HCT116 (cell line): ENCODE measurements at regions not wholly inside any gene's neighbourhood (a gene's known extent, or its start where the extent isn't known, plus 50 kb on each side); places are given as distances from the start of the nearest gene placed in this dataset.

Experiments used
- ATAC-seq: fragments of 200-7000 bp; cut with Tn5 transposase; 2 replicates; pipeline ENCODE4 v1.9.1; 2020; ENCODE audit warnings: mild to moderate bottlenecking, moderate library complexity
- BruUV-seq: library from RNA; stranded (reverse); fragments of 400-500 nt; replicated peaks from 2 replicates; lab custom pipeline; 2021; lab: Mats Ljungman, UMichigan
- CTCF ChIA-PET: fragments of 300-600 bp; sonication (Branson Sonifier 250); formaldehyde crosslinking; loops from one replicate; lab custom pipeline; 2021; ENCODE audit warnings: antibody characterized with exemption; lab: Charles Lee
- POLR2A ChIA-PET: fragments of 300-600, 350-600 bp; sonication (Branson Sonifier 250); formaldehyde crosslinking; loops from one replicate; lab custom pipeline; 2021; ENCODE audit warnings: antibody characterized with exemption; lab: Charles Lee
- RAD21 ChIA-PET, 2 experiments: fragments of 300-600 bp; sonication (Branson Sonifier 250); formaldehyde crosslinking; loops; one replicate each; lab custom pipeline; 2023; ENCODE audit warnings: low total read pairs in 2 of 2; ENCODE audit not compliant: uncharacterized antibody in 2 of 2, unreplicated experiment in 2 of 2, low non-redundant PET in 1 of 2; lab: Charles Lee
- DNase-seq: peaks from one replicate; pipeline ENCODE4 v3.0.0-alpha.2; 2010; ENCODE audit warnings: low read depth, low spot score
- H2AFZ ChIP-seq: fragments of 200-600 bp; shearing (Covaris generic), sonication (generic); 2 replicates; pipeline ENCODE4 v1.6.1; 2017; ENCODE audit warnings: low read depth, mixed run types, mixed read lengths, antibody characterized with exemption, low read length; ENCODE audit not compliant: poor library complexity, severe bottlenecking
- H3K27ac ChIP-seq: 2 replicates; pipeline ENCODE4 v1.5.1; 2012; ENCODE audit warnings: low read depth, low read length
- H3K27me3 ChIP-seq: fragments of 200-600 bp; sonication (generic); 2 replicates; pipeline ENCODE4 v1.6.1; 2016; ENCODE audit warnings: mixed run types, low read length, mixed read lengths; ENCODE audit not compliant: insufficient read depth
- H3K36me3 ChIP-seq, 2 experiments: fragments of 200-500 bp in 1 of 2; fragments of 200-600 bp in 1 of 2; sonication (Bioruptor generic) in 1 of 2; sonication (generic) in 1 of 2; 2 replicates each; pipeline versions ENCODE4 v1.5.1 to v1.6.1; 2014 to 2016; ENCODE audit warnings: low read length in 2 of 2, inconsistent platforms in 1 of 2, mixed read lengths in 1 of 2, mixed run types in 1 of 2; ENCODE audit not compliant: insufficient read depth in 2 of 2, control insufficient read depth in 1 of 2
- H3K4me1 ChIP-seq, 2 experiments: fragments of 200-600 bp in 1 of 2; sonication (generic) in 1 of 2; 2 replicates each; pipeline versions ENCODE4 v1.5.1 to v1.6.1; 2012 to 2017; ENCODE audit warnings: low read length in 2 of 2, inconsistent platforms in 1 of 2, mild to moderate bottlenecking in 1 of 2, mixed read lengths in 1 of 2, mixed run types in 1 of 2, moderate library complexity in 1 of 2; ENCODE audit not compliant: insufficient read depth in 2 of 2, control insufficient read depth in 1 of 2
- H3K4me2 ChIP-seq: fragments of 200-600 bp; sonication (generic); 2 replicates; pipeline ENCODE4 v1.6.1; 2017; ENCODE audit warnings: mixed run types, low read length, mixed read lengths
- H3K4me3 ChIP-seq, 2 experiments: fragments of 200-600 bp in 1 of 2; sonication (generic) in 1 of 2; replicated peaks in 1 of 2; 2 replicates each; pipeline ENCODE4 v1.5.1; 2011 to 2016; ENCODE audit warnings: low read length in 2 of 2, control low read depth in 1 of 2, low read depth in 1 of 2, mild to moderate bottlenecking in 1 of 2, mixed read lengths in 1 of 2, mixed run types in 1 of 2
- H3K79me2 ChIP-seq: fragments of 200-600 bp; sonication (generic); 2 replicates; pipeline ENCODE4 v1.6.1; 2017; ENCODE audit warnings: mild to moderate bottlenecking, mixed run types, low read length, moderate library complexity, mixed read lengths; ENCODE audit not compliant: insufficient read depth
- H3K9ac ChIP-seq: fragments of 200-600 bp; sonication (generic); 2 replicates; pipeline ENCODE4 v1.6.1; 2016; ENCODE audit warnings: low read length, mixed read lengths
- H3K9me2 ChIP-seq: fragments of 200-600 bp; sonication (generic), shearing (Covaris generic); 2 replicates; pipeline ENCODE4 v1.6.1; 2017; ENCODE audit warnings: mixed run types, mild to moderate bottlenecking, moderate library complexity; ENCODE audit not compliant: insufficient read depth
- H3K9me3 ChIP-seq, 2 experiments: fragments of 200-500 bp in 1 of 2; fragments of 200-600 bp in 1 of 2; sonication (Bioruptor generic) in 1 of 2; sonication (generic) in 1 of 2; 2 replicates each; pipeline ENCODE4 v1.6.1; 2014 to 2017; ENCODE audit warnings: low read length in 2 of 2, mixed read lengths in 2 of 2, inconsistent platforms in 1 of 2, low read depth in 1 of 2, mild to moderate bottlenecking in 1 of 2, mixed run types in 1 of 2, moderate library complexity in 1 of 2; ENCODE audit not compliant: control insufficient read depth in 1 of 2, insufficient read depth in 1 of 2
- H4K20me1 ChIP-seq: fragments of 200-600 bp; sonication (generic), shearing (Covaris generic); 2 replicates; pipeline ENCODE4 v1.6.1; 2017; ENCODE audit warnings: mixed run types, mild to moderate bottlenecking, moderate library complexity; ENCODE audit not compliant: insufficient read depth
- CEBPB ChIP-seq: IDR thresholded peaks from 2 replicates; pipeline ENCODE4 v1.6.1; 2012; ENCODE audit warnings: low read depth
- EZH2phosphoT487 ChIP-seq: fragments of 200-600 bp; IDR thresholded peaks from 2 replicates; pipeline ENCODE4 v1.6.1; 2018; ENCODE audit warnings: antibody characterized with exemption, borderline replicate concordance
- MAX ChIP-seq: IDR thresholded peaks from 2 replicates; pipeline ENCODE4 v1.6.1; 2012
- POLR2A ChIP-seq: IDR thresholded peaks from 2 replicates; pipeline ENCODE4 v1.7.0; 2011; ENCODE audit warnings: borderline replicate concordance; ENCODE audit not compliant: insufficient read depth, insufficient read length; ENCODE audit errors: extremely low read depth
- POLR2AphosphoS5 ChIP-seq: IDR thresholded peaks from 2 replicates; pipeline ENCODE4 v1.6.1; 2011; ENCODE audit warnings: mild to moderate bottlenecking, low read depth, low read length, moderate library complexity
- RAD21 ChIP-seq: IDR thresholded peaks from 2 replicates; pipeline ENCODE4 v1.6.1; 2012; ENCODE audit warnings: low read depth, mild to moderate bottlenecking
- SIN3A ChIP-seq: IDR thresholded peaks from 2 replicates; pipeline ENCODE4 v1.6.1; 2012; ENCODE audit warnings: low read depth
- TCF7L2 ChIP-seq: IDR thresholded peaks from 2 replicates; pipeline ENCODE4 v1.7.0; 2011; ENCODE audit warnings: borderline replicate concordance, inconsistent platforms; ENCODE audit not compliant: insufficient read depth, insufficient read length; ENCODE audit errors: extremely low read depth
- intact Hi-C: fragments of 100-400 bp; cut with micrococcal nuclease; formaldehyde crosslinking; loops from 2 replicates; pipeline ENCODE4 v1.10.0; 2022
- TF ChIP-seq, protein P1 (sequence below): IDR thresholded peaks from 2 replicates; pipeline ENCODE4 v1.6.1; 2012

DNA sequence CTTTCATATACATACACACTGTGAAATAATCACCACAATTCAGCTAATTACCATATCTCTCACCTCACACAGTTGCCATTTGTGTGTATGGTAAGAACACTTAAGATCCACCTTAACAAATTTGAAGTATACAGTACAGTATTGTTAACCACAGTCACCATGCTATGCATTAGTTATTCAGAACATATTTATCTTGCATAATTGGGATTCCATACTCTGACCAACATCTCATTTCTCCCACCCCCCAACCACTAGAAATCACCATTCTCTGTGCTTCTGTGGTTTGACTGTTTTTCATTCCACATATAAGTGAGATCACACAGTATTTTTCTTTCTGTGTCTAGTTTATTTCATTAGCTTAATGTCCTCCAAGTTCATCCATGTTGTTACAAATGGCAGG lies 247.7 kb upstream of the CTNNB1 start (continued):
- TF ChIP-seq CEBPB, result no peak

GRCh38 chr3:40961104-40961857 lies 238.0 kb upstream of the CTNNB1 start:
- POLR2A ChIA-PET, result no interaction called here
- no peak overlapping the region for H3K4me2 ChIP-seq
- CTCF ChIA-PET, result no interaction called here
- intact Hi-C loops, result no loop called here
- no peaks in the 10 kb centered on the region for H3K36me3 ChIP-seq
- H2AFZ ChIP-seq, result no peak overlapping the region
- H3K9ac ChIP-seq, result no peak overlapping the region
- H3K27me3 ChIP-seq, result no peaks in the 10 kb centered on the region
- H3K9me2 ChIP-seq, result no peaks in the 10 kb centered on the region
- ATAC-seq (no peak), DNase-seq (no peak)
- no peak overlapping the region for H3K27ac ChIP-seq
- no peaks in the 10 kb centered on the region for H4K20me1 ChIP-seq
- 0 out of 4 replicates have a peak, but pooled peaks cover 0 to 4% of the 10 kb centered on the region in 2 experiments for H3K9me3 ChIP-seq
- H3K4me1 ChIP-seq, result no peaks in the 10 kb centered on the region
- TF ChIP-seq RAD21, result no peak
- TF ChIP-seq POLR2A, result no peak
- TF ChIP-seq, protein P1, sequence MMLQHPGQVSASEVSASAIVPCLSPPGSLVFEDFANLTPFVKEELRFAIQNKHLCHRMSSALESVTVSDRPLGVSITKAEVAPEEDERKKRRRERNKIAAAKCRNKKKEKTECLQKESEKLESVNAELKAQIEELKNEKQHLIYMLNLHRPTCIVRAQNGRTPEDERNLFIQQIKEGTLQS, result no peak
- no peak for TF ChIP-seq EZH2phosphoT487
- no peak for TF ChIP-seq TCF7L2
- no peak for TF ChIP-seq SIN3A
- TF ChIP-seq MAX, result no peak
- TF ChIP-seq POLR2AphosphoS5, result no peak
- H3K4me3 ChIP-seq, result no peak overlapping the region
- RAD21 ChIA-PET, result no interaction called here
- H3K79me2 ChIP-seq, result no peaks in the 10 kb centered on the region
- no TSS peak for BruUV-seq
